Calu3 (cell line): ENCODE measurements at regions not wholly inside any gene's neighbourhood (a gene's known extent, or its start where the extent isn't known, plus 50 kb on each side); places are given as distances from the start of the nearest gene placed in this dataset.
A peak's percentile ranks its signal among the peaks of the same experiment; 100 is the strongest.

Source experiments
- BruUV-seq: library from RNA; stranded (reverse); fragments of 400-500 nt; replicated peaks from 2 replicates; lab custom pipeline; 2021; lab: Mats Ljungman, UMichigan
- CTCF ChIA-PET: fragments of 300-600 bp; sonication (Branson Sonifier 250); formaldehyde crosslinking; loops from one replicate; lab custom pipeline; 2022; ENCODE audit warnings: antibody characterized with exemption; lab: Charles Lee
- DNase-seq: peaks from one replicate; pipeline ENCODE4 v3.0.0; 2022
- H3K27ac Mint-ChIP-seq: one replicate; pipeline ENCODE4 v1.8.0; 2022; ENCODE audit warnings: mixed read lengths; ENCODE audit not compliant: unreplicated experiment
- H3K27me3 Mint-ChIP-seq: one replicate; pipeline ENCODE4 v1.8.0; 2022; ENCODE audit warnings: mixed read lengths; ENCODE audit not compliant: unreplicated experiment
- H3K36me3 Mint-ChIP-seq: one replicate; pipeline ENCODE4 v1.8.0; 2022; ENCODE audit warnings: mild to moderate bottlenecking, moderate library complexity, mixed read lengths; ENCODE audit not compliant: insufficient read depth, unreplicated experiment
- H3K4me1 Mint-ChIP-seq: one replicate; pipeline ENCODE4 v1.8.0; 2022; ENCODE audit warnings: mild to moderate bottlenecking, low read depth, mixed read lengths; ENCODE audit not compliant: unreplicated experiment
- H3K4me3 Mint-ChIP-seq: one replicate; pipeline ENCODE4 v1.8.0; 2022; ENCODE audit warnings: mild to moderate bottlenecking, low read depth, moderate library complexity, mixed read lengths; ENCODE audit not compliant: unreplicated experiment
- H3K9me3 Mint-ChIP-seq: one replicate; pipeline ENCODE4 v1.8.0; 2022; ENCODE audit warnings: low read depth, mixed read lengths; ENCODE audit not compliant: unreplicated experiment
- intact Hi-C: fragments of 100-400 bp; cut with micrococcal nuclease; formaldehyde crosslinking; loops from one replicate; pipeline ENCODE4 v1.10.0; 2022; ENCODE audit not compliant: unreplicated experiment
- TF ChIP-seq, protein P1 (sequence below): fragments of 200-600 bp; IDR thresholded peaks from one replicate; pipeline ENCODE4 v1.8.0; 2022; ENCODE audit warnings: antibody characterized with exemption; ENCODE audit not compliant: unreplicated experiment

DNA sequence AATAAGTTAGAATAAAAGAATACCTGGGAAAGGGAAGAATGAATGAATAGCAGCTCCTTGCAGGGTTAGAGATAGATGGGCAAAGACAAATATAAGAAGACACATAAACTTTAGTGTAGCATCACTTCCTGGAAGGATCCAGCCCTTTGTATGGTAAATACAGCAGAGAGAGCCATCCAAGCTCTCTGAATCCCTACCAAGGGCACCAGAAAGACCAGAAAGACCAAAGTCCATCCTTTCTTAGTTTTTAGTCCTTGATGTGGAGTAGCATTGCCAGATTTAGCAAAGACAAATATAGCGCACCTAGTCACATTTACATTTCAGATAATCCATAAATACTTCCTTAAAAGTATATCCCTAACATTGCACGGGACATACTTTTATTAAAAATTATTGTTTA, 56.1 kb upstream of the C9orf72 start:
- TF ChIP-seq, protein P1, sequence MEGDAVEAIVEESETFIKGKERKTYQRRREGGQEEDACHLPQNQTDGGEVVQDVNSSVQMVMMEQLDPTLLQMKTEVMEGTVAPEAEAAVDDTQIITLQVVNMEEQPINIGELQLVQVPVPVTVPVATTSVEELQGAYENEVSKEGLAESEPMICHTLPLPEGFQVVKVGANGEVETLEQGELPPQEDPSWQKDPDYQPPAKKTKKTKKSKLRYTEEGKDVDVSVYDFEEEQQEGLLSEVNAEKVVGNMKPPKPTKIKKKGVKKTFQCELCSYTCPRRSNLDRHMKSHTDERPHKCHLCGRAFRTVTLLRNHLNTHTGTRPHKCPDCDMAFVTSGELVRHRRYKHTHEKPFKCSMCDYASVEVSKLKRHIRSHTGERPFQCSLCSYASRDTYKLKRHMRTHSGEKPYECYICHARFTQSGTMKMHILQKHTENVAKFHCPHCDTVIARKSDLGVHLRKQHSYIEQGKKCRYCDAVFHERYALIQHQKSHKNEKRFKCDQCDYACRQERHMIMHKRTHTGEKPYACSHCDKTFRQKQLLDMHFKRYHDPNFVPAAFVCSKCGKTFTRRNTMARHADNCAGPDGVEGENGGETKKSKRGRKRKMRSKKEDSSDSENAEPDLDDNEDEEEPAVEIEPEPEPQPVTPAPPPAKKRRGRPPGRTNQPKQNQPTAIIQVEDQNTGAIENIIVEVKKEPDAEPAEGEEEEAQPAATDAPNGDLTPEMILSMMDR, result no peak
- intact Hi-C loops, result loop anchor here (10.0 kb wide), 1 partner anchor 75 kb away; no protein-coding TSS in a partner anchor
- H3K4me1 Mint-ChIP-seq, result peaks cover 64% of the 10 kb centered on the region
- no TSS peak for BruUV-seq
- H3K27ac Mint-ChIP-seq, result peak overlapping the region; percentile 66
- CTCF ChIA-PET, result no interaction called here
- H3K9me3 Mint-ChIP-seq, result peaks cover 8% of the 10 kb centered on the region
- peak overlapping the region; percentile 35 for H3K4me3 Mint-ChIP-seq
- DNase-seq, result no peak
- H3K36me3 Mint-ChIP-seq, result peaks cover 13% of the 10 kb centered on the region
- H3K27me3 Mint-ChIP-seq, result no peaks in the 10 kb centered on the region

- Mint-ChIP-seq H3K27ac (no peak overlapping the region), H3K9me3 (peaks cover 8% of the 10 kb centered on the region), H3K36me3 (peaks cover 8% of the 10 kb centered on the region), H3K27me3 (no peaks in the 10 kb centered on the region), H3K4me3 (no peak overlapping the region), H3K4me1 (peaks cover 41% of the 10 kb centered on the region)
- intact Hi-C loops, result no loop called here
- TF ChIP-seq, protein P1, result no peak
- DNase-seq, result no peak
- BruUV-seq, result no TSS peak
- CTCF ChIA-PET, result no interaction called here
Measured at GRCh38 chr9:27632254-27632653, 59.0 kb upstream of the C9orf72 start.

- peaks cover 8% of the 10 kb centered on the region for H3K36me3 Mint-ChIP-seq
- intact Hi-C loops, result no loop called here
- peaks cover 8% of the 10 kb centered on the region for H3K9me3 Mint-ChIP-seq
- CTCF ChIA-PET, result no interaction called here
- BruUV-seq, result no TSS peak
- no peak overlapping the region for H3K27ac Mint-ChIP-seq
- no peaks in the 10 kb centered on the region for H3K27me3 Mint-ChIP-seq
- DNase-seq, result no peak
- no peak overlapping the region for H3K4me3 Mint-ChIP-seq
- H3K4me1 Mint-ChIP-seq, result peaks cover 27% of the 10 kb centered on the region
- TF ChIP-seq, protein P1, result no peak
Measured at GRCh38 chr9:27633764-27634163, 60.5 kb upstream of the C9orf72 start.

DNA sequence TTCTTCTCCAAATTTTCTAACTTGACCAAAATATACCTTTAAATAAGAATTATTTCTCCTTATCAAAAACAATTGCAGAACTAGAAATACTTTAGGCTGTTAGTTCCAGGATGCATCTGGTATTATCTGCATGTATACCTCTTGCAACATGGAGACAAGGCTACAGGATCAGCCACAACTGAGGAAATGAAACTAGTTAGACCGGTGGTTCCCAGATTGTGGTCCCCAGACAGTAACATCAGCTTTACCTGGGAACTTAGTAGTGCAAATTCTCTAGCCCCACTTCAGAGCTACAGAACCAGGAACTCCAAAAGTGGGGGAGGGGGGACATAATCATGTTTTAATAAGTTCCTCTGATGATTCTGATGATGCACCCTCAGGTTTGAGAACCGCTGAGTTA, 61.6 kb upstream of the C9orf72 start:
- BruUV-seq, result no TSS peak
- intact Hi-C loops, result no loop called here
- CTCF ChIA-PET, result no interaction called here
- TF ChIP-seq, protein P1, result no peak
- H3K36me3 Mint-ChIP-seq, result peaks cover 8% of the 10 kb centered on the region
- no peaks in the 10 kb centered on the region for H3K27me3 Mint-ChIP-seq
- no peak overlapping the region for H3K27ac Mint-ChIP-seq
- DNase-seq, result no peak
- H3K9me3 Mint-ChIP-seq, result peaks cover 8% of the 10 kb centered on the region
- H3K4me3 Mint-ChIP-seq, result no peak overlapping the region
- peaks cover 17% of the 10 kb centered on the region for H3K4me1 Mint-ChIP-seq
